GM12878 (cell line): ENCODE measurements at regions not wholly inside any gene's neighbourhood (a gene's known extent, or its start where the extent isn't known, plus 50 kb on each side); places are given as distances from the start of the nearest gene placed in this dataset.

Source experiments
- IKZF1 ChIP-seq: fragments of 450-650 bp; conservative IDR thresholded peaks from 2 replicates; pipeline ENCODE4 v1.6.1; 2017; ENCODE audit warnings: antibody characterized with exemption, mild to moderate bottlenecking
- PAX8 ChIP-seq: fragments of 450-650 bp; IDR thresholded peaks from 2 replicates; pipeline ENCODE4 v1.6.1; 2017; ENCODE audit warnings: mild to moderate bottlenecking, moderate library complexity
- RAD51 ChIP-seq: fragments of 450-650 bp; IDR thresholded peaks from 2 replicates; pipeline ENCODE4 v1.6.1; 2016; ENCODE audit warnings: moderate library complexity, mild to moderate bottlenecking, inconsistent platforms
- SMAD1 ChIP-seq: fragments of 450-650 bp; IDR thresholded peaks from 2 replicates; pipeline ENCODE4 v1.6.1; 2018; ENCODE audit warnings: mild to moderate bottlenecking, low read depth; ENCODE audit not compliant: partially characterized antibody
- SRF ChIP-seq, 2 experiments: IDR thresholded peaks; 2 replicates each; pipeline ENCODE4 v1.6.1; 2011; ENCODE audit warnings: low read depth in 2 of 2, low read length in 2 of 2, mild to moderate bottlenecking in 1 of 2, moderate library complexity in 1 of 2
- ZSCAN29 ChIP-seq: fragments of 450-650 bp; IDR thresholded peaks from 2 replicates; pipeline ENCODE4 v1.6.1; 2017; ENCODE audit warnings: mild to moderate bottlenecking, moderate library complexity
- TF ChIP-seq, protein P1 (sequence below): IDR thresholded peaks from 2 replicates; pipeline ENCODE4 v1.6.1; 2012; ENCODE audit warnings: low read depth, low read length, improper control_type of control experiment
- TF ChIP-seq, protein P2 (sequence below): fragments of 450-650 bp; formaldehyde crosslinking; IDR thresholded peaks from 2 replicates; pipeline ENCODE4 v1.5.0; 2022; ENCODE audit warnings: mild to moderate bottlenecking, missing genetic modification characterization
- TF ChIP-seq, protein P3 (sequence below): IDR thresholded peaks from 2 replicates; pipeline ENCODE4 v1.6.1; 2011; ENCODE audit warnings: borderline replicate concordance, low read depth, mild to moderate bottlenecking, moderate library complexity, mixed read lengths, low read length; ENCODE audit not compliant: insufficient read depth; ENCODE audit errors: extremely low read length
- TF ChIP-seq, protein P4 (sequence below): fragments of 450-650 bp; IDR thresholded peaks from 2 replicates; pipeline ENCODE4 v1.6.1; 2017; ENCODE audit warnings: mild to moderate bottlenecking, low read depth, inconsistent platforms; ENCODE audit not compliant: poor library complexity, severe bottlenecking
- TF ChIP-seq, protein P5 (sequence below): IDR thresholded peaks from 2 replicates; pipeline ENCODE4 v1.6.1; 2011; ENCODE audit warnings: borderline replicate concordance, low read depth, mild to moderate bottlenecking, moderate library complexity, low read length; ENCODE audit not compliant: insufficient read depth, poor library complexity, severe bottlenecking
- TF ChIP-seq, protein P6 (sequence below): fragments of 450-650 bp; IDR thresholded peaks from 2 replicates; pipeline ENCODE4 v1.6.1; 2017; ENCODE audit warnings: low read depth, mild to moderate bottlenecking, moderate library complexity
- TF ChIP-seq, protein P7 (sequence below): fragments of 450-650 bp; IDR thresholded peaks from 2 replicates; pipeline ENCODE4 v1.6.1; 2017; ENCODE audit warnings: mild to moderate bottlenecking, moderate library complexity

DNA sequence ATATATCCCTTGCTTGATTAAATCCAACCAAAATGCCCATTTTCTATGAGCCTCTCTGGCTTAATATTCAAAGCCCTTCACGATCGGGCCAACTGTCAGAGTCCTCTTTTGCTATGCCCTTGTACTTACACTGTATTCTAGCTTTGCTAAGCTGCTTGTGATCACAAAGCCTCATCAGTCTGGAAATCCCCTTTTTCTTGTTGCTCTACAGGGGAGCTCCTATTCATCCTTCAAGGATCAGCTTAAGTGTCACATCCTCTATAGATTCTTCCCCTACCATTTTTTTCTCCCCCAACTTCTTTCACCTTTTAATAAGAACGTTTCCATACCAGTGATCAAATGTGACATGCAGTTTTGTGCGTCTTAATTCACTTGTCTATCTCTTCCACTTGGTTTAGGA, 450.4 kb upstream of the CHD1 start (continued):
- TF ChIP-seq, protein P1, sequence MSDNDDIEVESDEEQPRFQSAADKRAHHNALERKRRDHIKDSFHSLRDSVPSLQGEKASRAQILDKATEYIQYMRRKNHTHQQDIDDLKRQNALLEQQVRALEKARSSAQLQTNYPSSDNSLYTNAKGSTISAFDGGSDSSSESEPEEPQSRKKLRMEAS: no peak
- TF ChIP-seq RAD51: no peak
- TF ChIP-seq, protein P2, sequence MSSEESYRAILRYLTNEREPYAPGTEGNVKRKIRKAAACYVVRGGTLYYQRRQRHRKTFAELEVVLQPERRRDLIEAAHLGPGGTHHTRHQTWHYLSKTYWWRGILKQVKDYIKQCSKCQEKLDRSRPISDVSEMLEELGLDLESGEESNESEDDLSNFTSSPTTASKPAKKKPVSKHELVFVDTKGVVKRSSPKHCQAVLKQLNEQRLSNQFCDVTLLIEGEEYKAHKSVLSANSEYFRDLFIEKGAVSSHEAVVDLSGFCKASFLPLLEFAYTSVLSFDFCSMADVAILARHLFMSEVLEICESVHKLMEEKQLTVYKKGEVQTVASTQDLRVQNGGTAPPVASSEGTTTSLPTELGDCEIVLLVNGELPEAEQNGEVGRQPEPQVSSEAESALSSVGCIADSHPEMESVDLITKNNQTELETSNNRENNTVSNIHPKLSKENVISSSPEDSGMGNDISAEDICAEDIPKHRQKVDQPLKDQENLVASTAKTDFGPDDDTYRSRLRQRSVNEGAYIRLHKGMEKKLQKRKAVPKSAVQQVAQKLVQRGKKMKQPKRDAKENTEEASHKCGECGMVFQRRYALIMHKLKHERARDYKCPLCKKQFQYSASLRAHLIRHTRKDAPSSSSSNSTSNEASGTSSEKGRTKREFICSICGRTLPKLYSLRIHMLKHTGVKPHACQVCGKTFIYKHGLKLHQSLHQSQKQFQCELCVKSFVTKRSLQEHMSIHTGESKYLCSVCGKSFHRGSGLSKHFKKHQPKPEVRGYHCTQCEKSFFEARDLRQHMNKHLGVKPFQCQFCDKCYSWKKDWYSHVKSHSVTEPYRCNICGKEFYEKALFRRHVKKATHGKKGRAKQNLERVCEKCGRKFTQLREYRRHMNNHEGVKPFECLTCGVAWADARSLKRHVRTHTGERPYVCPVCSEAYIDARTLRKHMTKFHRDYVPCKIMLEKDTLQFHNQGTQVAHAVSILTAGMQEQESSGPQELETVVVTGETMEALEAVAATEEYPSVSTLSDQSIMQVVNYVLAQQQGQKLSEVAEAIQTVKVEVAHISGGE: no peak
- TF ChIP-seq, protein P3, sequence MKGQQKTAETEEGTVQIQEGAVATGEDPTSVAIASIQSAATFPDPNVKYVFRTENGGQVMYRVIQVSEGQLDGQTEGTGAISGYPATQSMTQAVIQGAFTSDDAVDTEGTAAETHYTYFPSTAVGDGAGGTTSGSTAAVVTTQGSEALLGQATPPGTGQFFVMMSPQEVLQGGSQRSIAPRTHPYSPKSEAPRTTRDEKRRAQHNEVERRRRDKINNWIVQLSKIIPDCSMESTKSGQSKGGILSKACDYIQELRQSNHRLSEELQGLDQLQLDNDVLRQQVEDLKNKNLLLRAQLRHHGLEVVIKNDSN: no peak
- TF ChIP-seq, protein P4, sequence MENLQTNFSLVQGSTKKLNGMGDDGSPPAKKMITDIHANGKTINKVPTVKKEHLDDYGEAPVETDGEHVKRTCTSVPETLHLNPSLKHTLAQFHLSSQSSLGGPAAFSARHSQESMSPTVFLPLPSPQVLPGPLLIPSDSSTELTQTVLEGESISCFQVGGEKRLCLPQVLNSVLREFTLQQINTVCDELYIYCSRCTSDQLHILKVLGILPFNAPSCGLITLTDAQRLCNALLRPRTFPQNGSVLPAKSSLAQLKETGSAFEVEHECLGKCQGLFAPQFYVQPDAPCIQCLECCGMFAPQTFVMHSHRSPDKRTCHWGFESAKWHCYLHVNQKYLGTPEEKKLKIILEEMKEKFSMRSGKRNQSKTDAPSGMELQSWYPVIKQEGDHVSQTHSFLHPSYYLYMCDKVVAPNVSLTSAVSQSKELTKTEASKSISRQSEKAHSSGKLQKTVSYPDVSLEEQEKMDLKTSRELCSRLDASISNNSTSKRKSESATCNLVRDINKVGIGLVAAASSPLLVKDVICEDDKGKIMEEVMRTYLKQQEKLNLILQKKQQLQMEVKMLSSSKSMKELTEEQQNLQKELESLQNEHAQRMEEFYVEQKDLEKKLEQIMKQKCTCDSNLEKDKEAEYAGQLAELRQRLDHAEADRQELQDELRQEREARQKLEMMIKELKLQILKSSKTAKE: no peak
- TF ChIP-seq PAX8: no peak
- TF ChIP-seq, protein P5, sequence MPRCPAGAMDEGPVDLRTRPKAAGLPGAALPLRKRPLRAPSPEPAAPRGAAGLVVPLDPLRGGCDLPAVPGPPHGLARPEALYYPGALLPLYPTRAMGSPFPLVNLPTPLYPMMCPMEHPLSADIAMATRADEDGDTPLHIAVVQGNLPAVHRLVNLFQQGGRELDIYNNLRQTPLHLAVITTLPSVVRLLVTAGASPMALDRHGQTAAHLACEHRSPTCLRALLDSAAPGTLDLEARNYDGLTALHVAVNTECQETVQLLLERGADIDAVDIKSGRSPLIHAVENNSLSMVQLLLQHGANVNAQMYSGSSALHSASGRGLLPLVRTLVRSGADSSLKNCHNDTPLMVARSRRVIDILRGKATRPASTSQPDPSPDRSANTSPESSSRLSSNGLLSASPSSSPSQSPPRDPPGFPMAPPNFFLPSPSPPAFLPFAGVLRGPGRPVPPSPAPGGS: no peak
- no peak for TF ChIP-seq SRF (IDR thresholded peaks at IDR 0.05; ENCODE audit: low read depth in 2 of 2, low read length in 2 of 2)
- TF ChIP-seq ZSCAN29: no peak
- TF ChIP-seq IKZF1: no peak
- TF ChIP-seq SMAD1: no peak
- TF ChIP-seq, protein P6, sequence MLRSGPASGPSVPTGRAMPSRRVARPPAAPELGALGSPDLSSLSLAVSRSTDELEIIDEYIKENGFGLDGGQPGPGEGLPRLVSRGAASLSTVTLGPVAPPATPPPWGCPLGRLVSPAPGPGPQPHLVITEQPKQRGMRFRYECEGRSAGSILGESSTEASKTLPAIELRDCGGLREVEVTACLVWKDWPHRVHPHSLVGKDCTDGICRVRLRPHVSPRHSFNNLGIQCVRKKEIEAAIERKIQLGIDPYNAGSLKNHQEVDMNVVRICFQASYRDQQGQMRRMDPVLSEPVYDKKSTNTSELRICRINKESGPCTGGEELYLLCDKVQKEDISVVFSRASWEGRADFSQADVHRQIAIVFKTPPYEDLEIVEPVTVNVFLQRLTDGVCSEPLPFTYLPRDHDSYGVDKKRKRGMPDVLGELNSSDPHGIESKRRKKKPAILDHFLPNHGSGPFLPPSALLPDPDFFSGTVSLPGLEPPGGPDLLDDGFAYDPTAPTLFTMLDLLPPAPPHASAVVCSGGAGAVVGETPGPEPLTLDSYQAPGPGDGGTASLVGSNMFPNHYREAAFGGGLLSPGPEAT: no peak
- TF ChIP-seq, protein P7, sequence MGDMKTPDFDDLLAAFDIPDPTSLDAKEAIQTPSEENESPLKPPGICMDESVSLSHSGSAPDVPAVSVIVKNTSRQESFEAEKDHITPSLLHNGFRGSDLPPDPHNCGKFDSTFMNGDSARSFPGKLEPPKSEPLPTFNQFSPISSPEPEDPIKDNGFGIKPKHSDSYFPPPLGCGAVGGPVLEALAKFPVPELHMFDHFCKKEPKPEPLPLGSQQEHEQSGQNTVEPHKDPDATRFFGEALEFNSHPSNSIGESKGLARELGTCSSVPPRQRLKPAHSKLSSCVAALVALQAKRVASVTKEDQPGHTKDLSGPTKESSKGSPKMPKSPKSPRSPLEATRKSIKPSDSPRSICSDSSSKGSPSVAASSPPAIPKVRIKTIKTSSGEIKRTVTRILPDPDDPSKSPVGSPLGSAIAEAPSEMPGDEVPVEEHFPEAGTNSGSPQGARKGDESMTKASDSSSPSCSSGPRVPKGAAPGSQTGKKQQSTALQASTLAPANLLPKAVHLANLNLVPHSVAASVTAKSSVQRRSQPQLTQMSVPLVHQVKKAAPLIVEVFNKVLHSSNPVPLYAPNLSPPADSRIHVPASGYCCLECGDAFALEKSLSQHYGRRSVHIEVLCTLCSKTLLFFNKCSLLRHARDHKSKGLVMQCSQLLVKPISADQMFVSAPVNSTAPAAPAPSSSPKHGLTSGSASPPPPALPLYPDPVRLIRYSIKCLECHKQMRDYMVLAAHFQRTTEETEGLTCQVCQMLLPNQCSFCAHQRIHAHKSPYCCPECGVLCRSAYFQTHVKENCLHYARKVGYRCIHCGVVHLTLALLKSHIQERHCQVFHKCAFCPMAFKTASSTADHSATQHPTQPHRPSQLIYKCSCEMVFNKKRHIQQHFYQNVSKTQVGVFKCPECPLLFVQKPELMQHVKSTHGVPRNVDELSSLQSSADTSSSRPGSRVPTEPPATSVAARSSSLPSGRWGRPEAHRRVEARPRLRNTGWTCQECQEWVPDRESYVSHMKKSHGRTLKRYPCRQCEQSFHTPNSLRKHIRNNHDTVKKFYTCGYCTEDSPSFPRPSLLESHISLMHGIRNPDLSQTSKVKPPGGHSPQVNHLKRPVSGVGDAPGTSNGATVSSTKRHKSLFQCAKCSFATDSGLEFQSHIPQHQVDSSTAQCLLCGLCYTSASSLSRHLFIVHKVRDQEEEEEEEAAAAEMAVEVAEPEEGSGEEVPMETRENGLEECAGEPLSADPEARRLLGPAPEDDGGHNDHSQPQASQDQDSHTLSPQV: no peak
